ENCODE measurements at regions not wholly inside any gene's neighbourhood (a gene's known extent, or its start where the extent isn't known, plus 50 kb on each side); places are given as distances from the start of the nearest gene placed in this dataset.
A peak's percentile ranks its signal among the peaks of the same experiment; 100 is the strongest.

DNA sequence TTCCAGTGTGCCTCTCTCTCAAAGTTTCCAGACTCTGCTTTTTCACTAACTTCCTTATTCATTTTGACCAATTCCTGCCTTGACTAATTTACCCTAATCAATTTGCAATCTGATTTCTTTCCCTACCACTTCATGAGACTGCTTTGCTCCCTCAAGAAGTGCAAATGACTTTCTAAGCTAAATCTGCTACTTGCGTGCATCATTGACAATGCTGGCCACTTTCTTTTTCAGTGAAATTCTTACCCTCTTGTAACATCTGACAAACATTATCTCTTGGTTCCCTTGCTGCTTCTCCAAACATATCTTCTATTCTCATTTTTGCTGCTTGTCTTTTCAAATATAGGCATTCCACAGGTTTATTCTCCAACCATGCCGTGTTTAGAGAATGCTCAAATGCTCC lies 659.9 kb downstream of the USP25 start:
- Histone ChIP-seq H3K27me3 (ENCODE audit: insufficient read depth, low read length) (no peaks in the 10 kb centered on the region), H2AFZ (ENCODE audit: low read length) (no peak overlapping the region), H3K9me3 (ENCODE audit: low read depth, low read length) (no peaks in the 10 kb centered on the region), H3K36me3 (ENCODE audit: insufficient read depth, low read length) (no peaks in the 10 kb centered on the region), H3K4me1 (ENCODE audit: insufficient read depth, low read length) (no peaks in the 10 kb centered on the region), H3K4me2 (ENCODE audit: insufficient read depth, low read length) (no peak overlapping the region), H4K20me1 (ENCODE audit: insufficient read depth, low read length) (no peaks in the 10 kb centered on the region), H3K79me2 (ENCODE audit: insufficient read depth, low read length) (no peaks in the 10 kb centered on the region), H3K4me3 (ENCODE audit: insufficient read depth, low read length) (no peak overlapping the region), H3K27ac (ENCODE audit: low read depth, low read length) (no peak overlapping the region)
- no peak for DNase-seq (ENCODE audit: insufficient read length, low spot score, missing footprints)
- TF ChIP-seq, protein P1, sequence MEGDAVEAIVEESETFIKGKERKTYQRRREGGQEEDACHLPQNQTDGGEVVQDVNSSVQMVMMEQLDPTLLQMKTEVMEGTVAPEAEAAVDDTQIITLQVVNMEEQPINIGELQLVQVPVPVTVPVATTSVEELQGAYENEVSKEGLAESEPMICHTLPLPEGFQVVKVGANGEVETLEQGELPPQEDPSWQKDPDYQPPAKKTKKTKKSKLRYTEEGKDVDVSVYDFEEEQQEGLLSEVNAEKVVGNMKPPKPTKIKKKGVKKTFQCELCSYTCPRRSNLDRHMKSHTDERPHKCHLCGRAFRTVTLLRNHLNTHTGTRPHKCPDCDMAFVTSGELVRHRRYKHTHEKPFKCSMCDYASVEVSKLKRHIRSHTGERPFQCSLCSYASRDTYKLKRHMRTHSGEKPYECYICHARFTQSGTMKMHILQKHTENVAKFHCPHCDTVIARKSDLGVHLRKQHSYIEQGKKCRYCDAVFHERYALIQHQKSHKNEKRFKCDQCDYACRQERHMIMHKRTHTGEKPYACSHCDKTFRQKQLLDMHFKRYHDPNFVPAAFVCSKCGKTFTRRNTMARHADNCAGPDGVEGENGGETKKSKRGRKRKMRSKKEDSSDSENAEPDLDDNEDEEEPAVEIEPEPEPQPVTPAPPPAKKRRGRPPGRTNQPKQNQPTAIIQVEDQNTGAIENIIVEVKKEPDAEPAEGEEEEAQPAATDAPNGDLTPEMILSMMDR (IDR thresholded peaks at IDR 0.05; ENCODE audit: extremely low read depth, low read depth, low read length) = no peak

DNA sequence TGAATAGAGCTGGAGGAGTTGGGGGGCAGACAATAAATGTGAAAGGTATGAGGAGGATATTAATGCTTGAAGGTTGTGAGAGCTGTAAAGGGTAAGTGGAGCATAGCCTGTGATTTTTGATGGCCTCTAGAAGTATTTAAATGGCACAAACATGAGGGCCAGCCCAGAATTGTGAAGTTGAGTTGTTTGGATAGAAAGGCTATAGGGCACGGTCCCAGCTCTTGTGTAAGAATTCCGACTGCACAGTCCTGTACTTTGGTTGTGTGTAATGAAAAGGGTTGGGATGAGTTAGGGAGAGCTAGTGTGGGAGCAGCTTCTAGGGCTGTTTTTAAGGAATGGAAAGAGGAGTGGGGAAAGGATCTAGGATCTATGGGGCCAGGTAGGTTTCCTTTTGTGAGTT lies 665.5 kb downstream of the USP25 start:
- H3K4me3 ChIP-seq (ENCODE audit: insufficient read depth, low read length) = no peak overlapping the region
- H3K9me3 ChIP-seq (ENCODE audit: low read depth, low read length) = no peaks in the 10 kb centered on the region
- no peaks in the 10 kb centered on the region for H3K79me2 ChIP-seq (ENCODE audit: insufficient read depth, low read length)
- no peaks in the 10 kb centered on the region for H3K4me1 ChIP-seq (ENCODE audit: insufficient read depth, low read length)
- no peak overlapping the region for H3K4me2 ChIP-seq (ENCODE audit: insufficient read depth, low read length)
- TF ChIP-seq, protein P1 (IDR thresholded peaks at IDR 0.05; ENCODE audit: extremely low read depth, low read depth, low read length) = no peak
- no peaks in the 10 kb centered on the region for H3K36me3 ChIP-seq (ENCODE audit: insufficient read depth, low read length)
- H4K20me1 ChIP-seq (ENCODE audit: insufficient read depth, low read length) = no peaks in the 10 kb centered on the region
- H3K27ac ChIP-seq (ENCODE audit: low read depth, low read length) = no peak overlapping the region
- no peak for DNase-seq (ENCODE audit: insufficient read length, low spot score, missing footprints)
- H3K27me3 ChIP-seq (ENCODE audit: insufficient read depth, low read length) = no peaks in the 10 kb centered on the region
- H2AFZ ChIP-seq (ENCODE audit: low read length) = no peak overlapping the region

DNA sequence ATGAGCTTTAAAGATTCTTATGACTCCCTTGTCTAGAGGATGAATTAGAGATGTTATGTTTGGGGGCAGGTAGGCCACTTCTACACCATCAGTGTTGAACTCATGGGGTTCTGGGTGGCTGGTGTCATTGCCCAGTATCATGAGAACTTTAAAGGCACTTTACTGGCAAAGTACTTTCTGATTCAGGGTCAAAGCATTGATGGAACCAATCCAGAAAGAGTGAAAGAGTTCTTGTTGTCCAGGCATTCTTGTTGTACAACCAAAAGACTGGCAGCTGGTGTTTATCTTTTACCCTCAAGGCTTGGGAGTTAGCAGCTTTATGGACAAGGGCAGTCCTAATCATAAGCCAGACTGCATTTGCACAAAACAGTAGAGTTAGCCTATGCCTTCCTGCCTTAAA lies 673.0 kb downstream of the USP25 start:
- Histone ChIP-seq H2AFZ (ENCODE audit: low read length) (no peak overlapping the region), H3K36me3 (ENCODE audit: insufficient read depth, low read length) (no peaks in the 10 kb centered on the region), H3K4me3 (ENCODE audit: insufficient read depth, low read length) (no peak overlapping the region), H3K9me3 (ENCODE audit: low read depth, low read length) (no peaks in the 10 kb centered on the region), H4K20me1 (ENCODE audit: insufficient read depth, low read length) (no peaks in the 10 kb centered on the region), H3K79me2 (ENCODE audit: insufficient read depth, low read length) (no peaks in the 10 kb centered on the region), H3K4me1 (ENCODE audit: insufficient read depth, low read length) (peaks cover 2% of the 10 kb centered on the region), H3K27ac (ENCODE audit: low read depth, low read length) (no peak overlapping the region), H3K27me3 (ENCODE audit: insufficient read depth, low read length) (no peaks in the 10 kb centered on the region), H3K4me2 (ENCODE audit: insufficient read depth, low read length) (no peak overlapping the region)
- no peak for DNase-seq (ENCODE audit: insufficient read length, low spot score, missing footprints)
- TF ChIP-seq, protein P1 (IDR thresholded peaks at IDR 0.05; ENCODE audit: extremely low read depth, low read depth, low read length) = no peak

DNA sequence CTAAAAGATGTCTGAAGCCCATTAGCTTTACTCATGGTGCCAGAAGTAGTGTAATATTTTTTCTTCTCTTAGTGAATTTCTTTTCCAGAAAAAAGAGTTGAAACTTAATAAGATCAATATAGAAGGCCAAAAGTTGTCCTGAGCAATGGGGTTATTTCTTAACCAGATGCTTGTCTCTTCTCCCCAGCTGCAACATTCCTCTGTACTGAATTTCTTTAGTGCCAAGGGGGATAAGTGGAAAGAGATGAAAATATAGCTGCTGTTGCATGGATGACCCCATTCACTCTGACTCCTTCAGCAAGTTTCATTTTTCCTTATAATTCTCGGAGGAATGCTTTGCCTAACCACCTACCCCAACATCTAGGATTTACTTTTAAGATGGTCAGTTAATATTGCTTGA lies 675.0 kb downstream of the USP25 start:
- Histone ChIP-seq H3K4me1 (ENCODE audit: insufficient read depth, low read length) (peaks cover 10% of the 10 kb centered on the region), H3K4me3 (ENCODE audit: insufficient read depth, low read length) (no peak overlapping the region), H3K4me2 (ENCODE audit: insufficient read depth, low read length) (peak overlapping the region; percentile 31), H2AFZ (ENCODE audit: low read length) (no peak overlapping the region), H3K27ac (ENCODE audit: low read depth, low read length) (no peak overlapping the region), H4K20me1 (ENCODE audit: insufficient read depth, low read length) (no peaks in the 10 kb centered on the region), H3K79me2 (ENCODE audit: insufficient read depth, low read length) (no peaks in the 10 kb centered on the region), H3K36me3 (ENCODE audit: insufficient read depth, low read length) (no peaks in the 10 kb centered on the region), H3K27me3 (ENCODE audit: insufficient read depth, low read length) (no peaks in the 10 kb centered on the region), H3K9me3 (ENCODE audit: low read depth, low read length) (no peaks in the 10 kb centered on the region)
- DNase-seq (ENCODE audit: insufficient read length, low spot score, missing footprints) = peak; percentile 18
- TF ChIP-seq, protein P1 (IDR thresholded peaks at IDR 0.05; ENCODE audit: extremely low read depth, low read depth, low read length) = no peak
